WTC11 (cell line): ENCODE measurements at regions not wholly inside any gene's neighbourhood (a gene's known extent, or its start where the extent isn't known, plus 50 kb on each side); places are given as distances from the start of the nearest gene placed in this dataset.
A peak's percentile ranks its signal among the peaks of the same experiment; 100 is the strongest.

Experiments
- ATAC-seq: fragments of 200-7000 bp; cut with Tn5 transposase; 2 replicates; pipeline ENCODE4 v1.10.0; 2021; ENCODE audit warnings: mild to moderate bottlenecking, moderate library complexity
- CTCF ChIA-PET: fragments of 300-600 bp; sonication (Branson Sonifier 250); formaldehyde crosslinking; loops from one replicate; lab custom pipeline; 2021; ENCODE audit warnings: antibody characterized with exemption; lab: Charles Lee
- POLR2A ChIA-PET: fragments of 350-600 bp; sonication (Branson Sonifier 250); formaldehyde crosslinking; loops from one replicate; lab custom pipeline; 2021; ENCODE audit warnings: antibody characterized with exemption; lab: Charles Lee
- DNase-seq: peaks from one replicate; pipeline ENCODE4 v3.0.0; 2021; ENCODE audit warnings: low spot score
- H3K27ac Mint-ChIP-seq: 2 replicates; pipeline ENCODE4 v1.8.0; 2021; ENCODE audit warnings: mixed read lengths
- H3K27me3 Mint-ChIP-seq: 2 replicates; pipeline ENCODE4 v1.8.0; 2021; ENCODE audit warnings: low read depth, mild to moderate bottlenecking, moderate library complexity, mixed read lengths
- H3K36me3 Mint-ChIP-seq: 2 replicates; pipeline ENCODE4 v1.8.0; 2021; ENCODE audit warnings: mixed read lengths
- H3K4me1 Mint-ChIP-seq: 2 replicates; pipeline ENCODE4 v1.8.0; 2022; ENCODE audit warnings: mixed read lengths
- H3K4me3 Mint-ChIP-seq: 2 replicates; pipeline ENCODE4 v1.8.0; 2021; ENCODE audit warnings: mild to moderate bottlenecking, moderate library complexity, mixed read lengths
- H3K9me3 Mint-ChIP-seq: 2 replicates; pipeline ENCODE4 v1.8.0; 2021; ENCODE audit warnings: mixed read lengths
- AFF4 ChIP-seq: sonication (generic); formaldehyde crosslinking; IDR thresholded peaks from 2 replicates; pipeline ENCODE4 v1.8.1; 2023; ENCODE audit warnings: mild to moderate bottlenecking, missing genetic modification reagents, borderline replicate concordance
- CDX4 ChIP-seq: fragments of 250-450 bp; sonication (Bioruptor Pico); IDR thresholded peaks from 2 replicates; pipeline ENCODE4 v1.9.0; 2021; ENCODE audit warnings: moderate library complexity, mild to moderate bottlenecking, inconsistent platforms, borderline replicate concordance
- ERG ChIP-seq: fragments of 250-450 bp; sonication (Bioruptor Pico); IDR thresholded peaks from 2 replicates; pipeline ENCODE4 v1.8.0; 2021; ENCODE audit warnings: mild to moderate bottlenecking
- HMGXB4 ChIP-seq: sonication (generic); formaldehyde crosslinking; IDR thresholded peaks from 2 replicates; pipeline ENCODE4 v1.8.1; 2023; ENCODE audit warnings: mild to moderate bottlenecking, moderate library complexity, missing genetic modification reagents
- JAZF1 ChIP-seq: fragments of 250-450 bp; sonication (Bioruptor Pico); IDR thresholded peaks from 2 replicates; pipeline ENCODE4 v1.9.0; 2021; ENCODE audit warnings: moderate library complexity, mild to moderate bottlenecking, inconsistent platforms
- JUN ChIP-seq: sonication (generic); formaldehyde crosslinking; IDR thresholded peaks from 2 replicates; pipeline ENCODE4 v1.8.0; 2023; ENCODE audit warnings: mild to moderate bottlenecking, missing genetic modification reagents
- PRDM15 ChIP-seq: sonication (generic); formaldehyde crosslinking; IDR thresholded peaks from 2 replicates; pipeline ENCODE4 v1.8.0; 2022; ENCODE audit warnings: missing genetic modification reagents
- SMAD3 ChIP-seq: sonication (generic); formaldehyde crosslinking; IDR thresholded peaks from 2 replicates; pipeline ENCODE4 v1.8.0; 2022; ENCODE audit warnings: missing genetic modification reagents, mild to moderate bottlenecking, borderline replicate concordance
- ZNF281 ChIP-seq: sonication (generic); formaldehyde crosslinking; IDR thresholded peaks from 2 replicates; pipeline ENCODE4 v1.8.0; 2023; ENCODE audit warnings: mild to moderate bottlenecking, missing genetic modification reagents
- ZNF416 ChIP-seq: fragments of 250-450 bp; sonication (Bioruptor Pico); IDR thresholded peaks from 2 replicates; pipeline ENCODE4 v1.9.0; 2021; ENCODE audit warnings: mild to moderate bottlenecking, inconsistent platforms
- ZNF423 ChIP-seq: fragments of 250-450 bp; sonication (Bioruptor Pico); IDR thresholded peaks from 2 replicates; pipeline ENCODE4 v2.1.2; 2022; ENCODE audit warnings: mild to moderate bottlenecking, moderate library complexity

GRCh38 chr21:19246018-19246417 is 842.4 kb upstream of the TMPRSS15 start (continued):
- TF ChIP-seq PRDM15 (CRISPR knock-in tag) = no peak
- no peak for TF ChIP-seq HMGXB4
- no peak for TF ChIP-seq ZNF423 (CRISPR knock-in tag)

- no peaks in the 10 kb centered on the region for H3K9me3 Mint-ChIP-seq
- no peaks in the 10 kb centered on the region for H3K27me3 Mint-ChIP-seq
- DNase-seq (no peak), ATAC-seq (peak; percentile 86)
- H3K27ac Mint-ChIP-seq = no peak overlapping the region
- no peak overlapping the region for H3K4me3 Mint-ChIP-seq
- POLR2A ChIA-PET = no interaction called here
- H3K4me1 Mint-ChIP-seq = peaks cover 11% of the 10 kb centered on the region
- CTCF ChIA-PET = interaction anchor here (1.0 to 1.1 kb wide), 2 partner anchors 306 to 869 kb away, joined by 3 to 4 read pairs; no protein-coding TSS in a partner anchor
- no peak for TF ChIP-seq ZNF281
- no peak for TF ChIP-seq JUN
- no peaks in the 10 kb centered on the region for H3K36me3 Mint-ChIP-seq
Measured at GRCh38 chr21:19256934-19257660, 853.5 kb upstream of the TMPRSS15 start.

- no peaks in the 10 kb centered on the region for H3K27me3 Mint-ChIP-seq
- no peak for ATAC-seq
- peaks cover 10% of the 10 kb centered on the region for H3K4me1 Mint-ChIP-seq
- TF ChIP-seq ERG (no peak), CDX4 (CRISPR knock-in tag) (no peak), SMAD3 (CRISPR knock-in tag) (no peak), ZNF416 (CRISPR knock-in tag) (no peak), JAZF1 (CRISPR knock-in tag) (no peak), AFF4 (CRISPR knock-in tag) (no peak)
- DNase-seq = no peak
- POLR2A ChIA-PET = no interaction called here
- CTCF ChIA-PET = interaction anchor here (0.7 kb wide), 2 partner anchors 48 to 1342 kb away, joined by 4 to 5 read pairs; no protein-coding TSS in a partner anchor
- H3K27ac Mint-ChIP-seq = no peak overlapping the region
- H3K36me3 Mint-ChIP-seq = no peaks in the 10 kb centered on the region
- peaks cover 3% of the 10 kb centered on the region for H3K9me3 Mint-ChIP-seq
- no peak overlapping the region for H3K4me3 Mint-ChIP-seq
Measured at GRCh38 chr21:19261731-19262376, 858.3 kb upstream of the TMPRSS15 start.
